GM18508 (cell line): ENCODE measurements at regions not wholly inside any gene's neighbourhood (a gene's known extent, or its start where the extent isn't known, plus 50 kb on each side); places are given as distances from the start of the nearest gene placed in this dataset.
"Not testable (repeated sequence)": the region's sequence is repeated elsewhere in the genome, so short reads cannot be mapped to it uniquely, and the experiment has no call there.

ENCODE experiments used
- ATAC-seq: cut with Tn5 transposase; IDR thresholded peaks from one replicate; pipeline ENCODE4 v1.9.1; 2021; ENCODE audit warnings: moderate number of reproducible peaks; ENCODE audit not compliant: insufficient read depth, unreplicated experiment

GRCh38 chr5:108606185-108606584 is 141.5 kb upstream of the FER start:
- no peak for ATAC-seq

GRCh38 chr5:108602830-108603229 is 144.9 kb upstream of the FER start:
- ATAC-seq: no peak

GRCh38 chr5:108590799-108591198 is 156.9 kb upstream of the FER start:
- ATAC-seq: no peak

GRCh38 chr5:108588323-108588722 is 159.4 kb upstream of the FER start:
- no peak for ATAC-seq

- no peak for ATAC-seq
Observed at GRCh38 chr5:108587821-108588220, 159.9 kb upstream of the FER start.

- ATAC-seq: no peak
Observed at GRCh38 chr5:108581026-108581425, 166.7 kb upstream of the FER start.

GRCh38 chr5:108579236-108579635 is 168.5 kb upstream of the FER start:
- ATAC-seq: no peak

GRCh38 chr5:108578791-108579190 is 168.9 kb upstream of the FER start:
- ATAC-seq: no peak

- ATAC-seq: no peak
Observed at GRCh38 chr5:108567429-108567828, 180.3 kb upstream of the FER start.

- no peak for ATAC-seq
Observed at GRCh38 chr5:108564441-108564840, 182.5 kb upstream of the FBXL17 start.

GRCh38 chr5:108562205-108562454 is 180.2 kb upstream of the FBXL17 start:
- no peak for ATAC-seq

GRCh38 chr5:108561416-108562204 is 179.7 kb upstream of the FBXL17 start:
- ATAC-seq: no peak

GRCh38 chr5:108560581-108560980 is 178.7 kb upstream of the FBXL17 start:
- no peak for ATAC-seq

- ATAC-seq: no peak
Observed at GRCh38 chr5:108560166-108560565, 178.3 kb upstream of the FBXL17 start.

GRCh38 chr5:108558840-108559239 is 176.9 kb upstream of the FBXL17 start:
- ATAC-seq: not testable (repeated sequence)

GRCh38 chr5:108558142-108558541 is 176.2 kb upstream of the FBXL17 start:
- ATAC-seq: not testable (repeated sequence)

GRCh38 chr5:108557686-108558085 is 175.8 kb upstream of the FBXL17 start:
- no peak for ATAC-seq

GRCh38 chr5:108556441-108557145 is 174.7 kb upstream of the FBXL17 start:
- no peak for ATAC-seq

- ATAC-seq: no peak
Observed at GRCh38 chr5:108548684-108549596, 167.0 kb upstream of the FBXL17 start.

GRCh38 chr5:108546939-108547338 is 165.0 kb upstream of the FBXL17 start:
- ATAC-seq: no peak

GRCh38 chr5:108545301-108545700 is 163.4 kb upstream of the FBXL17 start:
- ATAC-seq: no peak
